ENCODE measurements at regions not wholly inside any gene's neighbourhood (a gene's known extent, or its start where the extent isn't known, plus 50 kb on each side); places are given as distances from the start of the nearest gene placed in this dataset.

- TF ChIP-seq ZNF70 (CRISPR knock-in tag; IDR thresholded peaks at IDR 0.05) (no peak), PPARA (CRISPR knock-in tag; IDR thresholded peaks at IDR 0.05; ENCODE audit: borderline replicate concordance) (no peak), ZFP30 (CRISPR knock-in tag; IDR thresholded peaks at IDR 0.05) (no peak), TOX (CRISPR knock-in tag; IDR thresholded peaks at IDR 0.05; ENCODE audit: borderline replicate concordance) (no peak), GLIS3 (CRISPR knock-in tag; IDR thresholded peaks at IDR 0.05) (no peak), CREB5 (CRISPR knock-in tag; IDR thresholded peaks at IDR 0.05; ENCODE audit: low read depth) (no peak), SNAI2 (CRISPR knock-in tag; IDR thresholded peaks at IDR 0.05) (no peak), BACH2 (CRISPR knock-in tag; IDR thresholded peaks at IDR 0.05; ENCODE audit: borderline replicate concordance) (no peak), ZNF565 (CRISPR knock-in tag; conservative IDR thresholded peaks at IDR 0.05; ENCODE audit: low read depth) (no peak), ARNTL (CRISPR knock-in tag; IDR thresholded peaks at IDR 0.05; ENCODE audit: borderline replicate concordance, low read depth) (no peak), CSRNP3 (CRISPR knock-in tag; IDR thresholded peaks at IDR 0.05) (no peak), ZNF8 (CRISPR knock-in tag; IDR thresholded peaks at IDR 0.05) (no peak)
- TF ChIP-seq, protein P1, sequence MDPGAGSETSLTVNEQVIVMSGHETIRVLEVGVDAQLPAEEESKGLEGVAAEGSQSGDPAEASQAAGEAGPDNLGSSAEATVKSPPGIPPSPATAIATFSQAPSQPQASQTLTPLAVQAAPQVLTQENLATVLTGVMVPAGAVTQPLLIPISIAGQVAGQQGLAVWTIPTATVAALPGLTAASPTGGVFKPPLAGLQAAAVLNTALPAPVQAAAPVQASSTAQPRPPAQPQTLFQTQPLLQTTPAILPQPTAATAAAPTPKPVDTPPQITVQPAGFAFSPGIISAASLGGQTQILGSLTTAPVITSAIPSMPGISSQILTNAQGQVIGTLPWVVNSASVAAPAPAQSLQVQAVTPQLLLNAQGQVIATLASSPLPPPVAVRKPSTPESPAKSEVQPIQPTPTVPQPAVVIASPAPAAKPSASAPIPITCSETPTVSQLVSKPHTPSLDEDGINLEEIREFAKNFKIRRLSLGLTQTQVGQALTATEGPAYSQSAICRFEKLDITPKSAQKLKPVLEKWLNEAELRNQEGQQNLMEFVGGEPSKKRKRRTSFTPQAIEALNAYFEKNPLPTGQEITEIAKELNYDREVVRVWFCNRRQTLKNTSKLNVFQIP (CRISPR knock-in tag; IDR thresholded peaks at IDR 0.05; ENCODE audit: borderline replicate concordance, low read depth) = no peak
- no peak for ATAC-seq
Measured at GRCh38 chr2:16161768-16162490, 221.6 kb downstream of the MYCN start.

DNA sequence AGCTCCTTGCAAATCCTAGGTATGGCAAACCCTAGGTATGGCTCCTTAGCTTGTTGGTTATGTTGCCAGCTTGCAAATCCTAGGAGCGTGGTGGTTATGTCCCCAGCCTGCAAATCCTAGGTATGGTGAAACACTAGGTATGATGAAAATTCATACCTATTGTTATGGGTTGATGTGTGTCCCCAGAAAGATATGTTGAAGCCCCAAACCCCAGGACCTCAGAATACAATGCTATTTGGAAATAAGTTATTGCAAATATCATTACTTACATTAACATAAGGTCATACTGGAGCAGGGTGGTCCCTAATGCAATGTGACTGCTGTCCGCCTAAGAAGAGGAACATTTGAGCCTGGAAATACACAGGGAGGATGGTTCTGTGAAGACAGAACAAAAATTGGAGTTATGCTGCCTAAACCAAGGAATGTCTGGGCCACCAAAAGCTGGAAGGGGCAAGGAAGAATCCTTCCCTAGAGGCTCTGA lies 220.8 kb downstream of the MYCN start:
- no peak for TF ChIP-seq ZFP3 (CRISPR knock-in tag; IDR thresholded peaks at IDR 0.05)
- ATAC-seq = no peak

GRCh38 chr2:16160281-16161084 lies 220.1 kb downstream of the MYCN start:
- TF ChIP-seq TCF4 (CRISPR knock-in tag; IDR thresholded peaks at IDR 0.05; ENCODE audit: borderline replicate concordance) = no peak
- no peak for ATAC-seq

DNA sequence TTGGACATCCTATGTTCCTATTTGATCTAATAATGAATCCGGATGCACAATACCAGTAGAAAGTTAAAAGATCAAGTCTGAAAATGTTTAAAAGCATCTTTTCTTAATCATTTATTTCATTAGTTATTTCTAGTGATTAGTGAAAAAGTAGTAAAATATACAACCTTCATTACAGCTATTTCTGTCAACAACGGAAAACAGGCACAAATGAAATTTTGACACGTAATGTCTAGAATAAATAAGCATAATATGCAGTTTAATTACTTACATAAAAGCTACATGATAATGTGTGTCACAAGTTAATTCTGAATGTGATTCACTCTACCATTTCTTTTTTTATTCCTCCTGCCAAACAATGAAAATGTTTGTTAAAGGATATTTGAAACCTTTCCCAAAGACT lies 216.1 kb downstream of the MYCN start:
- no peak for TF ChIP-seq PPARA (CRISPR knock-in tag; IDR thresholded peaks at IDR 0.05; ENCODE audit: borderline replicate concordance)
- no peak for TF ChIP-seq ARNTL (CRISPR knock-in tag; IDR thresholded peaks at IDR 0.05; ENCODE audit: borderline replicate concordance, low read depth)
- TF ChIP-seq, protein P2, sequence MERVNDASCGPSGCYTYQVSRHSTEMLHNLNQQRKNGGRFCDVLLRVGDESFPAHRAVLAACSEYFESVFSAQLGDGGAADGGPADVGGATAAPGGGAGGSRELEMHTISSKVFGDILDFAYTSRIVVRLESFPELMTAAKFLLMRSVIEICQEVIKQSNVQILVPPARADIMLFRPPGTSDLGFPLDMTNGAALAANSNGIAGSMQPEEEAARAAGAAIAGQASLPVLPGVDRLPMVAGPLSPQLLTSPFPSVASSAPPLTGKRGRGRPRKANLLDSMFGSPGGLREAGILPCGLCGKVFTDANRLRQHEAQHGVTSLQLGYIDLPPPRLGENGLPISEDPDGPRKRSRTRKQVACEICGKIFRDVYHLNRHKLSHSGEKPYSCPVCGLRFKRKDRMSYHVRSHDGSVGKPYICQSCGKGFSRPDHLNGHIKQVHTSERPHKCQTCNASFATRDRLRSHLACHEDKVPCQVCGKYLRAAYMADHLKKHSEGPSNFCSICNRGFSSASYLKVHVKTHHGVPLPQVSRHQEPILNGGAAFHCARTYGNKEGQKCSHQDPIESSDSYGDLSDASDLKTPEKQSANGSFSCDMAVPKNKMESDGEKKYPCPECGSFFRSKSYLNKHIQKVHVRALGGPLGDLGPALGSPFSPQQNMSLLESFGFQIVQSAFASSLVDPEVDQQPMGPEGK (CRISPR knock-in tag; IDR thresholded peaks at IDR 0.05; ENCODE audit: borderline replicate concordance) = no peak
- TF ChIP-seq OSR1 (CRISPR knock-in tag; IDR thresholded peaks at IDR 0.05) = no peak
- TF ChIP-seq SNAI2 (CRISPR knock-in tag; IDR thresholded peaks at IDR 0.05) = no peak
- no peak for TF ChIP-seq TOX (CRISPR knock-in tag; IDR thresholded peaks at IDR 0.05; ENCODE audit: borderline replicate concordance)
- no peak for TF ChIP-seq RARB (CRISPR knock-in tag; IDR thresholded peaks at IDR 0.05)
- no peak for TF ChIP-seq ZNF70 (CRISPR knock-in tag; IDR thresholded peaks at IDR 0.05)
- no peak for TF ChIP-seq ZC3H10 (CRISPR knock-in tag; IDR thresholded peaks at IDR 0.05)
- no peak for ATAC-seq

DNA sequence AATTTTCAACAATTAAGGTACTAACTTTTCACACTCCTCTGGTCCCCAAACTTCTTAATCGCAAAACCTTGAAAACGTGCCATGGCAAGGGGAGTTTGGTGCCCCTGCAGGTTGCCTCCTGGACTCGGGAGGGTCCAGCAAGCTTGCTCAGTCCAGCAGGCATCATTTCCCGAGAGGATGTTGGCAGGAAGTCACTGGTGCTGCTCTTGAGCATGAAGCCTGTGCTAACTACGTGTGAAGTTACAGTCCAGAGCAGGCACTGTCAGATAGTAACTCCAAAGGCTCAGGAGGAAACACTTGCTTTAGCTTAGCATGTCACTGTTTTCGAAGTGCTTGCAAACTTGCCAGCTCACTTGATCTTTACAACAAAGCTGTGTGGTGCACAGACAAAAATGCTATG lies 215.4 kb downstream of the MYCN start:
- ATAC-seq = no peak
- TF ChIP-seq CSDC2 (CRISPR knock-in tag; IDR thresholded peaks at IDR 0.05) (no peak), TSHZ2 (CRISPR knock-in tag; IDR thresholded peaks at IDR 0.05) (no peak), ZC3H10 (CRISPR knock-in tag; IDR thresholded peaks at IDR 0.05) (no peak), BACH2 (CRISPR knock-in tag; IDR thresholded peaks at IDR 0.05; ENCODE audit: borderline replicate concordance) (no peak), GLIS3 (CRISPR knock-in tag; IDR thresholded peaks at IDR 0.05) (no peak), ZNF70 (CRISPR knock-in tag; IDR thresholded peaks at IDR 0.05) (no peak), RARB (CRISPR knock-in tag; IDR thresholded peaks at IDR 0.05) (no peak), TCF4 (CRISPR knock-in tag; IDR thresholded peaks at IDR 0.05; ENCODE audit: borderline replicate concordance) (no peak)
- TF ChIP-seq, protein P2 (CRISPR knock-in tag; IDR thresholded peaks at IDR 0.05; ENCODE audit: borderline replicate concordance) = no peak
